Osteocyte (in vitro differentiated cells): ENCODE measurements at regions not wholly inside any gene's neighbourhood (a gene's known extent, or its start where the extent isn't known, plus 50 kb on each side); places are given as distances from the start of the nearest gene placed in this dataset.
"Not testable (repeated sequence)": the region's sequence is repeated elsewhere in the genome, so short reads cannot be mapped to it uniquely, and the experiment has no call there.

Experiments used
- DNase-seq: peaks from one replicate; pipeline ENCODE4 v3.0.0; 2021; ENCODE audit warnings: mixed read lengths; ENCODE audit not compliant: unreplicated experiment; ENCODE audit errors: extremely low spot score
- H3K27ac Mint-ChIP-seq: one replicate; pipeline ENCODE4 v1.8.0; 2021; ENCODE audit warnings: mild to moderate bottlenecking, mixed read lengths; ENCODE audit not compliant: unreplicated experiment
- H3K27me3 Mint-ChIP-seq: one replicate; pipeline ENCODE4 v1.8.0; 2021; ENCODE audit warnings: mixed read lengths; ENCODE audit not compliant: unreplicated experiment
- H3K36me3 Mint-ChIP-seq: one replicate; pipeline ENCODE4 v1.8.0; 2021; ENCODE audit warnings: mixed read lengths; ENCODE audit not compliant: unreplicated experiment
- H3K4me1 Mint-ChIP-seq: one replicate; pipeline ENCODE4 v1.8.0; 2021; ENCODE audit warnings: mixed read lengths; ENCODE audit not compliant: unreplicated experiment
- H3K4me3 Mint-ChIP-seq: one replicate; pipeline ENCODE4 v1.8.0; 2021; ENCODE audit warnings: mild to moderate bottlenecking, moderate library complexity, mixed read lengths; ENCODE audit not compliant: unreplicated experiment
- H3K9me3 Mint-ChIP-seq: one replicate; pipeline ENCODE4 v1.8.0; 2021; ENCODE audit warnings: mixed read lengths; ENCODE audit not compliant: unreplicated experiment
- TF ChIP-seq, protein P1 (sequence below): fragments of 200-600 bp; sonication (generic); IDR thresholded peaks from 2 replicates; pipeline ENCODE4 v1.5.0; 2021; ENCODE audit warnings: antibody characterized with exemption, mild to moderate bottlenecking, moderate library complexity

GRCh38 chr10:28449926-28450325, 83.0 kb upstream of the WAC start:
- H3K36me3 Mint-ChIP-seq: no peaks in the 10 kb centered on the region
- TF ChIP-seq, protein P1, sequence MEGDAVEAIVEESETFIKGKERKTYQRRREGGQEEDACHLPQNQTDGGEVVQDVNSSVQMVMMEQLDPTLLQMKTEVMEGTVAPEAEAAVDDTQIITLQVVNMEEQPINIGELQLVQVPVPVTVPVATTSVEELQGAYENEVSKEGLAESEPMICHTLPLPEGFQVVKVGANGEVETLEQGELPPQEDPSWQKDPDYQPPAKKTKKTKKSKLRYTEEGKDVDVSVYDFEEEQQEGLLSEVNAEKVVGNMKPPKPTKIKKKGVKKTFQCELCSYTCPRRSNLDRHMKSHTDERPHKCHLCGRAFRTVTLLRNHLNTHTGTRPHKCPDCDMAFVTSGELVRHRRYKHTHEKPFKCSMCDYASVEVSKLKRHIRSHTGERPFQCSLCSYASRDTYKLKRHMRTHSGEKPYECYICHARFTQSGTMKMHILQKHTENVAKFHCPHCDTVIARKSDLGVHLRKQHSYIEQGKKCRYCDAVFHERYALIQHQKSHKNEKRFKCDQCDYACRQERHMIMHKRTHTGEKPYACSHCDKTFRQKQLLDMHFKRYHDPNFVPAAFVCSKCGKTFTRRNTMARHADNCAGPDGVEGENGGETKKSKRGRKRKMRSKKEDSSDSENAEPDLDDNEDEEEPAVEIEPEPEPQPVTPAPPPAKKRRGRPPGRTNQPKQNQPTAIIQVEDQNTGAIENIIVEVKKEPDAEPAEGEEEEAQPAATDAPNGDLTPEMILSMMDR: no peak
- H3K4me1 Mint-ChIP-seq: no peaks in the 10 kb centered on the region
- H3K27ac Mint-ChIP-seq: no peak overlapping the region
- no peak for DNase-seq
- H3K9me3 Mint-ChIP-seq: peaks cover 12% of the 10 kb centered on the region
- H3K27me3 Mint-ChIP-seq: peaks cover 53% of the 10 kb centered on the region
- H3K4me3 Mint-ChIP-seq: no peak overlapping the region

GRCh38 chr10:28453926-28454325, 79.0 kb upstream of the WAC start:
- no peak overlapping the region for H3K4me3 Mint-ChIP-seq
- peaks cover 64% of the 10 kb centered on the region for H3K27me3 Mint-ChIP-seq
- H3K27ac Mint-ChIP-seq: no peak overlapping the region
- peaks cover 17% of the 10 kb centered on the region for H3K9me3 Mint-ChIP-seq
- no peaks in the 10 kb centered on the region for H3K36me3 Mint-ChIP-seq
- no peaks in the 10 kb centered on the region for H3K4me1 Mint-ChIP-seq
- TF ChIP-seq, protein P1: no peak
- no peak for DNase-seq

GRCh38 chr10:28457110-28457509, 75.8 kb upstream of the WAC start:
- DNase-seq: no peak
- Mint-ChIP-seq H3K27me3 (peaks cover 49% of the 10 kb centered on the region), H3K4me3 (no peak overlapping the region), H3K4me1 (no peaks in the 10 kb centered on the region), H3K27ac (no peak overlapping the region), H3K36me3 (no peaks in the 10 kb centered on the region), H3K9me3 (peaks cover 17% of the 10 kb centered on the region)
- TF ChIP-seq, protein P1: no peak

DNA sequence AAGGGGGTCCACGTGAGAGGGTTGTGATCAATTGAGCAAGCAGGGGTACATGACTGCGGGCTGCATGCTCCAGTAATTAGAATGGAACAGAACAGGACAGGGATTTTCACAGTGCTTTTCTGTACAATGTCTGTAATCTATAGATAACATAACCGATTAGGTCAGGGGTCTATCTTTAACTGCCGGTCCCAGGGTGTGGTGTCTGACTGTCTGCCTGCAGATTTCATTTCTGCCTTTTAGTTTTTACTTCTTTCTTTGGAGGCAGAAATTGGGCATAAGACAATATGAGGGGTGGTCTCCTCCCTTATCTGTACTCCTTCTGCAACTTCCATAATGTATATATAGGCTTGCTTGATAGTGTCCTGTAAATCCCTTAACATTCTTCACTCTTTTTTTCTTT, 75.0 kb upstream of the WAC start:
- H3K27me3 Mint-ChIP-seq: peaks cover 47% of the 10 kb centered on the region
- not testable (repeated sequence) for DNase-seq, H3K4me1 Mint-ChIP-seq, H3K36me3 Mint-ChIP-seq, H3K27ac Mint-ChIP-seq, H3K4me3 Mint-ChIP-seq
- H3K9me3 Mint-ChIP-seq: peaks cover 17% of the 10 kb centered on the region

DNA sequence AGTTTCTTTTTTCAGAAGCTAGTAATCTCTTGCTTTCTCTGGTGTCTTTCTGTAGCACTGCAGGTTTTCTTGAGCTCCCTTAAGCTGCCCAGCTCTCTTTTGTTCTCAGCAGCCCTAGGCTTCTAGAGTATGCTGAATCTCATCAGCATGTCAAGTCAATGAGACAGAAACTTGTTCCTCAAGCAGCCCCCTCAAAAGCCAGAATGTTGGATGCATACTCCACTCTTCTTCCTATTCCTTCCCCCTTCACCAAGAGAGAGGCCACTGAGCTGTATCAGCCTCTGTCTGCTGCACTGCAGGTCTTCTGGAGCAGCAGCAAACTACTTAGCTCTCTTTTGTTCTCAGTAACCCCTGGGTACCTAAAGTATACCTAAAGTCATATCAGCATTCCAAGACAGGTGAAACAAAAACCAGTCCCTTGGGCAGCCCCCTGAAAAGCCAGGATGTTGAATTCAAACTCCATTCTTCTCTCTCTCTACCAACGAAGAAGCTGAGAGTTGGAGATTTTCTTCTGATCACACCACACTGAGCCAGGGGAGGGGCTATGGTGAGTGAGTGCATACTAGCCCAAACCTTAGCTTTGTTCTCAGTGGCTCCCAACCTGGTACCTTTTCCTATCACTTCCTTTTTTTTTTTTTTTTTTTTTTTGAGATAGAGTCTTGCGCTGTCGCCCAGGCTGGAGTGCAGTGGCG, 73.3 kb upstream of the WAC start:
- no peak overlapping the region for H3K4me3 Mint-ChIP-seq

More for the DNA sequence above, 73.3 kb upstream of the WAC start:
- TF ChIP-seq, protein P1: no peak
- Mint-ChIP-seq H3K27ac (no peak overlapping the region), H3K4me1 (no peaks in the 10 kb centered on the region), H3K27me3 (peaks cover 46% of the 10 kb centered on the region), H3K36me3 (no peaks in the 10 kb centered on the region), H3K9me3 (peaks cover 7% of the 10 kb centered on the region)
- DNase-seq: peak; percentile 23
